ENCODE measurements at regions not wholly inside any gene's neighbourhood (a gene's known extent, or its start where the extent isn't known, plus 50 kb on each side); places are given as distances from the start of the nearest gene placed in this dataset.

DNA sequence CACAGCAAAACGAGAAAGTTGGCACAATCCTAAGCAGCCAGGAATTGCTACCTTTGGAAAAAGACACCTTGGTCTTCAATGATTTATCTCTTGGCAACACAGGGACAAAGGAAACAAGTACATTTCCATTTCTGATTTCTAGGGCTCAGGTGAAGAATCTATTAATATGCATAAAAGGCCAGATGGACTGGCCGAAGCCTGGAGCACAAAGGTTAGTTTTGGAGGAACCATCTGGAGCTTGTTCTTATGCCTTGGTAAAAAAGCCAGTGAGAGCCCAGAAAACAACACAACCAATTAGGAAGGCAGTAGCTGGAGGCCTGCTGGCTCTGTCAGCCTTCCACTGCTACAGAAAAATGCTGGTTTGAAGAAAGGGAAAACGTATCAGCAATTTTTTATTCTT lies 713.5 kb upstream of the API5 start:
- H3K27me3 ChIP-seq (ENCODE audit: control insufficient read depth in 2 of 2, insufficient read depth in 2 of 2, low read length in 2 of 2): no peaks in the 10 kb centered on the region
- H3K9me3 ChIP-seq (ENCODE audit: control insufficient read depth in 2 of 3, low read length in 3 of 3): no peaks in the 10 kb centered on the region
- Mint-ChIP-seq H3K9me3 (peaks cover 0 to 13% (median 3%) of the 10 kb centered on the region in 11 donors), H3K27ac (no peak overlapping the region), H3K27me3 (no peaks in the 10 kb centered on the region), H3K4me1 (no peaks in the 10 kb centered on the region), H3K4me3 (no peak overlapping the region), H3K36me3 (no peaks in the 10 kb centered on the region)
- intact Hi-C loops (cut with micrococcal nuclease): no loop called here
- H3K4me1 ChIP-seq (ENCODE audit: control insufficient read depth in 2 of 2, insufficient read depth in 2 of 2, low read length in 2 of 2): no peaks in the 10 kb centered on the region
- H3K36me3 ChIP-seq (ENCODE audit: control insufficient read depth in 2 of 3, insufficient read depth in 3 of 3, low read length in 3 of 3): no peaks in the 10 kb centered on the region
- H3K4me3 ChIP-seq (ENCODE audit: low read length): no peak overlapping the region
- ChIA-PET CTCF (no interaction called here), POLR2A (no interaction called here)
- H3K27ac ChIP-seq (ENCODE audit: low read depth, low read length): no peak overlapping the region
- ATAC-seq (no peak), DNase-seq (no peak)

GRCh38 chr11:42620796-42621195 lies 691.0 kb upstream of the API5 start:
- Mint-ChIP-seq H3K27ac (no peak overlapping the region), H3K4me1 (peaks cover 0 to 4% (median 0%) of the 10 kb centered on the region in 7 donors), H3K36me3 (peaks cover 0 to 3% (median 0%) of the 10 kb centered on the region in 5 donors), H3K4me3 (no peak overlapping the region), H3K9me3 (peaks cover 0 to 21% (median 5%) of the 10 kb centered on the region in 11 donors), H3K27me3 (no peaks in the 10 kb centered on the region)
- Histone ChIP-seq H3K27me3 (ENCODE audit: control insufficient read depth in 2 of 2, insufficient read depth in 2 of 2, low read length in 2 of 2) (no peaks in the 10 kb centered on the region), H3K9me3 (ENCODE audit: control insufficient read depth in 2 of 3, low read length in 3 of 3) (no peaks in the 10 kb centered on the region), H3K4me1 (ENCODE audit: control insufficient read depth in 2 of 2, insufficient read depth in 2 of 2, low read length in 2 of 2) (no peaks in the 10 kb centered on the region), H3K4me3 (ENCODE audit: low read length) (no peak overlapping the region), H3K27ac (ENCODE audit: low read depth, low read length) (no peak overlapping the region), H3K36me3 (ENCODE audit: control insufficient read depth in 2 of 3, insufficient read depth in 3 of 3, low read length in 3 of 3) (no peaks in the 10 kb centered on the region)
- intact Hi-C loops (cut with micrococcal nuclease): no loop called here
- ChIA-PET CTCF (no interaction called here), POLR2A (no interaction called here)
- DNase-seq: no peak
- ATAC-seq: no peak

DNA sequence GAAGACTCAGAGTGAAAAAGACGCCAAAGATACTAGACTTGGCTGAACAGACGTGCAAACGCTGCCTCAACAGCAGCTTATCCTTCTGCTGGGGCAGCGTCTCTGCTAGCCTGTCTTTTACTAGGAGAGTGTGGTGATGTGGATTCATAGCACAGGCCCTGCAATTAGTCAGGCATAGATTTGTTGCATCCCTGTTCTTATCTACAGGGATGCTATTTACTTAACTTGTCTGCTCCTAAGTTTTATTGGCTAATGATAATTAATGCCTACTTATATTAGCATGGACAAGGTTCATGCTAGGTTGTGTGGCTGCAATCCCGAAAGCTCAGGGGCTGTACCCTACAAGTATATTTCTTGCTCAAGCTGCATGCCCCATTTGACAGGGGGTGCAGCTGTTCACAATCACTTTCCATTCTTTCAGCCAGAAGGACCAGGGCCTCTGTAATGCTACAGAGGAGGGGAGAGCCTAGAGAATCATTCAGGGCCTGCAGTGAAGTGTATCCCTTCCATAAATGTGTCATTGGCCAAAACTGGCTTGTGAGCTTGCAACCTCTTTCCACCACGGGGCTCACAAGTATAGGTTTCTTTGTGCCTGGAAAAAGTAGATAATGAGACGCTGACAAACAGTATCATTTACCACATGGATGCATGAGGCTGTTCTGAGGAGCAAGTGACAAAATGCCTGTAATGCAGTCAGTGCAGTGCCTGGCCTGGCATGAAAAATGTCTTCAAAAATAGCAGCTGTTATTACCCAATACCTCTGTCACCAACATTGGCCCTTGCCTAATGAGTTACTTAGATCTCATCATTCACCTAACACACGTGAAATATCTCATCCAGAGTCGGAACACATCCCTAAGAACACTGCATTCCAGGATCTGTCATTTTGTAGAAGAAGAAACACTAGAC lies 685.8 kb upstream of the API5 start:
- no peak overlapping the region for H3K4me3 Mint-ChIP-seq
- POLR2A ChIA-PET: no interaction called here
- intact Hi-C loops (cut with micrococcal nuclease): no loop called here
- H3K27ac Mint-ChIP-seq: no peak overlapping the region
- ATAC-seq: no peak
- no peaks in the 10 kb centered on the region for H3K4me1 Mint-ChIP-seq
- DNase-seq: no peak
- H3K27me3 ChIP-seq (ENCODE audit: control insufficient read depth in 2 of 2, insufficient read depth in 2 of 2, low read length in 2 of 2): no peaks in the 10 kb centered on the region
- H3K27ac ChIP-seq (ENCODE audit: low read depth, low read length): no peak overlapping the region
- H3K9me3 ChIP-seq (ENCODE audit: control insufficient read depth in 2 of 3, low read length in 3 of 3): no peaks in the 10 kb centered on the region
- no peaks in the 10 kb centered on the region for H3K36me3 ChIP-seq (ENCODE audit: control insufficient read depth in 2 of 3, insufficient read depth in 3 of 3, low read length in 3 of 3)
- peaks cover 0 to 4% (median 0%) of the 10 kb centered on the region in 5 donors for H3K27me3 Mint-ChIP-seq
- H3K9me3 Mint-ChIP-seq: peaks cover 0 to 20% (median 3%) of the 10 kb centered on the region in 11 donors
- H3K4me3 ChIP-seq (ENCODE audit: low read length): no peak overlapping the region
- CTCF ChIA-PET: no interaction called here
- no peaks in the 10 kb centered on the region for H3K36me3 Mint-ChIP-seq
- H3K4me1 ChIP-seq (ENCODE audit: control insufficient read depth in 2 of 2, insufficient read depth in 2 of 2, low read length in 2 of 2): no peaks in the 10 kb centered on the region

GRCh38 chr11:42631220-42631843 lies 680.5 kb upstream of the API5 start:
- Mint-ChIP-seq H3K36me3 (no peaks in the 10 kb centered on the region), H3K4me1 (no peaks in the 10 kb centered on the region), H3K4me3 (no peak overlapping the region), H3K27me3 (peaks cover 0 to 2% (median 0%) of the 10 kb centered on the region in 5 donors), H3K9me3 (peaks cover 0 to 29% (median 5%) of the 10 kb centered on the region in 11 donors), H3K27ac (no peak overlapping the region)
- H3K36me3 ChIP-seq (ENCODE audit: control insufficient read depth in 2 of 3, insufficient read depth in 3 of 3, low read length in 3 of 3): no peaks in the 10 kb centered on the region
- H3K27ac ChIP-seq (ENCODE audit: low read depth, low read length): no peak overlapping the region
- H3K27me3 ChIP-seq (ENCODE audit: control insufficient read depth in 2 of 2, insufficient read depth in 2 of 2, low read length in 2 of 2): no peaks in the 10 kb centered on the region
- intact Hi-C loops (cut with micrococcal nuclease): no loop called here
- no peak for ATAC-seq
- POLR2A ChIA-PET: no interaction called here
- no peak overlapping the region for H3K4me3 ChIP-seq (ENCODE audit: low read length)
- no peaks in the 10 kb centered on the region for H3K4me1 ChIP-seq (ENCODE audit: control insufficient read depth in 2 of 2, insufficient read depth in 2 of 2, low read length in 2 of 2)
- no peak for DNase-seq
- CTCF ChIA-PET: no interaction called here
- H3K9me3 ChIP-seq (ENCODE audit: control insufficient read depth in 2 of 3, low read length in 3 of 3): no peaks in the 10 kb centered on the region

DNA sequence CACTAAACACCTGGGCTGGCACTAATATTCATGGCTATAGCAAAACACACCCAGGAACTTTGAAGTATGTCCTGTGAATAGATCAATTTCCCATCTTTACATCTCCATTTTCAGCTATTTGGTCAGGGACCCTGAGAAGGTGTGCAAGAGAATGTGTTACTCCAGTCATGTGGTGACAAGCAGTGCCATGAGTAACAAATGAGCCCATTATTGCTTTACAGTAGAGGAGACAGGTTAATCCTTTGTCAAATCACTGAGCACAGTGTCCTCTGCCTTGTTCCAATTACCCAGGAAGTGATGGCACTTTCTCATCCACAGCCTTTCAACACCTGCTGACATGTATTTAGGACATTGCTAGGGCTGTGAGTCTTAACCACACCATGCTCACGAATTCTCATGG lies 664.8 kb upstream of the API5 start:
- no peak overlapping the region for H3K27ac Mint-ChIP-seq
- CTCF ChIA-PET: no interaction called here
- intact Hi-C loops (cut with micrococcal nuclease): no loop called here

GRCh38 chr11:42647993-42648392 lies 663.8 kb upstream of the API5 start:
- Mint-ChIP-seq H3K9me3 (peaks cover 0 to 14% (median 4%) of the 10 kb centered on the region in 11 donors), H3K27ac (no peak overlapping the region), H3K4me1 (no peaks in the 10 kb centered on the region), H3K36me3 (no peaks in the 10 kb centered on the region), H3K4me3 (no peak overlapping the region), H3K27me3 (no peaks in the 10 kb centered on the region)
- Histone ChIP-seq H3K4me3 (ENCODE audit: low read length) (no peak overlapping the region), H3K9me3 (ENCODE audit: control insufficient read depth in 2 of 3, low read length in 3 of 3) (no peaks in the 10 kb centered on the region), H3K36me3 (ENCODE audit: control insufficient read depth in 2 of 3, insufficient read depth in 3 of 3, low read length in 3 of 3) (no peaks in the 10 kb centered on the region), H3K4me1 (ENCODE audit: control insufficient read depth in 2 of 2, insufficient read depth in 2 of 2, low read length in 2 of 2) (no peaks in the 10 kb centered on the region), H3K27me3 (ENCODE audit: control insufficient read depth in 2 of 2, insufficient read depth in 2 of 2, low read length in 2 of 2) (no peaks in the 10 kb centered on the region), H3K27ac (ENCODE audit: low read depth, low read length) (no peak overlapping the region)
- DNase-seq: no peak
- ATAC-seq: no peak
- CTCF ChIA-PET: no interaction called here
- POLR2A ChIA-PET: no interaction called here
- intact Hi-C loops (cut with micrococcal nuclease): no loop called here

More for the DNA sequence above, 664.8 kb upstream of the API5 start:
- Mint-ChIP-seq H3K4me3 (no peak overlapping the region), H3K36me3 (no peaks in the 10 kb centered on the region), H3K27me3 (no peaks in the 10 kb centered on the region), H3K9me3 (peaks cover 0 to 14% (median 9%) of the 10 kb centered on the region in 11 donors), H3K4me1 (no peaks in the 10 kb centered on the region)
- ATAC-seq (no peak), DNase-seq (no peak)
- Histone ChIP-seq H3K27ac (ENCODE audit: low read depth, low read length) (no peak overlapping the region), H3K4me1 (ENCODE audit: control insufficient read depth in 2 of 2, insufficient read depth in 2 of 2, low read length in 2 of 2) (no peaks in the 10 kb centered on the region), H3K4me3 (ENCODE audit: low read length) (no peak overlapping the region), H3K9me3 (ENCODE audit: control insufficient read depth in 2 of 3, low read length in 3 of 3) (no peaks in the 10 kb centered on the region), H3K36me3 (ENCODE audit: control insufficient read depth in 2 of 3, insufficient read depth in 3 of 3, low read length in 3 of 3) (no peaks in the 10 kb centered on the region), H3K27me3 (ENCODE audit: control insufficient read depth in 2 of 2, insufficient read depth in 2 of 2, low read length in 2 of 2) (no peaks in the 10 kb centered on the region)
- POLR2A ChIA-PET: no interaction called here

DNA sequence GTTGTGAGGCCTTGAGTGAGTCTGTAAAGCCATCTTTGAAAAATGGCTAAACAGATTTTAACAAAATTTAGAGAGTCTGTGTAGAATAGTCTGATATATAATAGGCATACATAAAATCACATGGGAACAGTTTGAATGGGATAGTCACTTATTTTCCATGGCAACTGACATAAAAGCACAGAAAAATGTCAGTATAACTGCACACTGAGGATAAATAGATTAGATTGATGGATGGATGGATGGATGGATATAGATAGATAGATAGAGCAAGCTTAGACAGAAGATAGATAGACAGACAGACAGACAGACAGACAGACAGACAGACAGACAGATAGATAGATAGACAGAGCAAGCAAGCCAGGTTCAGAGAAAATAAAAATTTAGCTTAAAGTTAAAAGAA lies 660.2 kb upstream of the API5 start:
- H3K27me3 ChIP-seq (ENCODE audit: control insufficient read depth in 2 of 2, insufficient read depth in 2 of 2, low read length in 2 of 2): no peaks in the 10 kb centered on the region
- H3K27ac ChIP-seq (ENCODE audit: low read depth, low read length): no peak overlapping the region
- ATAC-seq (no peak), DNase-seq (no peak)
- no peak overlapping the region for H3K4me3 ChIP-seq (ENCODE audit: low read length)
- no peaks in the 10 kb centered on the region for H3K4me1 ChIP-seq (ENCODE audit: control insufficient read depth in 2 of 2, insufficient read depth in 2 of 2, low read length in 2 of 2)
- peaks cover 0 to 15% (median 6%) of the 10 kb centered on the region in 11 donors for H3K9me3 Mint-ChIP-seq
- no peaks in the 10 kb centered on the region for H3K36me3 ChIP-seq (ENCODE audit: control insufficient read depth in 2 of 3, insufficient read depth in 3 of 3, low read length in 3 of 3)
- no peak overlapping the region for H3K27ac Mint-ChIP-seq
- CTCF ChIA-PET: no interaction called here
- H3K36me3 Mint-ChIP-seq: no peaks in the 10 kb centered on the region
- intact Hi-C loops (cut with micrococcal nuclease): no loop called here
- POLR2A ChIA-PET: no interaction called here
- no peaks in the 10 kb centered on the region for H3K9me3 ChIP-seq (ENCODE audit: control insufficient read depth in 2 of 3, low read length in 3 of 3)
- H3K4me1 Mint-ChIP-seq: no peaks in the 10 kb centered on the region
- no peaks in the 10 kb centered on the region for H3K27me3 Mint-ChIP-seq
- H3K4me3 Mint-ChIP-seq: no peak overlapping the region

Measured in naive thymus-derived CD4-positive, alpha-beta T cell (primary cell).